PC-3 (cell line): ENCODE measurements at regions not wholly inside any gene's neighbourhood (a gene's known extent, or its start where the extent isn't known, plus 50 kb on each side); places are given as distances from the start of the nearest gene placed in this dataset.

Source experiments
- ATAC-seq: fragments of 200-7000 bp; cut with Tn5 transposase; 2 replicates; pipeline ENCODE4 v1.9.1; 2020; ENCODE audit warnings: mild to moderate bottlenecking, moderate library complexity
- BruUV-seq: library from RNA; stranded (reverse); fragments of 400-500 nt; replicated peaks from 2 replicates; lab custom pipeline; 2021; lab: Mats Ljungman, UMichigan
- CTCF ChIA-PET: fragments of 300-600 bp; sonication (Branson Sonifier 250); formaldehyde crosslinking; loops from one replicate; lab custom pipeline; 2022; ENCODE audit warnings: antibody characterized with exemption; lab: Charles Lee
- POLR2A ChIA-PET: fragments of 300-600 bp; sonication (Branson Sonifier 250); formaldehyde crosslinking; loops from one replicate; lab custom pipeline; 2022; ENCODE audit warnings: antibody characterized with exemption; ENCODE audit not compliant: unreplicated experiment; lab: Charles Lee
- DNase-seq: peaks from one replicate; pipeline ENCODE4 v3.0.0-alpha.2; 2015
- H2AFZ ChIP-seq: fragments of 300-600 bp; sonication (generic); 2 replicates; pipeline ENCODE4 v1.6.0; 2016; ENCODE audit warnings: antibody characterized with exemption, low read length
- H3F3A ChIP-seq: fragments of 300-600 bp; sonication (generic); one replicate; pipeline ENCODE4 v1.6.0; 2017; ENCODE audit warnings: antibody characterized with exemption, low read length, control low read depth, mild to moderate bottlenecking; ENCODE audit not compliant: unreplicated experiment
- H3K27ac ChIP-seq: fragments of 300-600 bp; sonication (generic); 2 replicates; pipeline ENCODE4 v1.5.1; 2016; ENCODE audit warnings: mild to moderate bottlenecking, low read length
- H3K27me3 ChIP-seq: fragments of 300-600 bp; sonication (generic); 2 replicates; pipeline ENCODE4 v1.6.1; 2016; ENCODE audit warnings: low read length, mixed read lengths
- H3K36me3 ChIP-seq: fragments of 300-600 bp; sonication (generic); 2 replicates; pipeline ENCODE4 v1.6.1; 2016; ENCODE audit warnings: low read depth, mixed run types, low read length, mixed read lengths
- H3K4me1 ChIP-seq: fragments of 300-600 bp; sonication (generic); 2 replicates; pipeline ENCODE4 v1.5.1; 2016; ENCODE audit warnings: low read length; ENCODE audit not compliant: insufficient read depth
- H3K4me2 ChIP-seq: fragments of 300-600 bp; sonication (generic); 2 replicates; pipeline ENCODE4 v1.6.0; 2016; ENCODE audit warnings: low read length
- H3K4me3 ChIP-seq: fragments of 300-600 bp; sonication (generic); 2 replicates; pipeline ENCODE4 v1.5.1; 2016; ENCODE audit warnings: mild to moderate bottlenecking, low read length, mixed read lengths
- H3K79me2 ChIP-seq: fragments of 300-600 bp; sonication (generic); 2 replicates; pipeline ENCODE4 v1.6.1; 2017; ENCODE audit warnings: low read length, mixed read lengths
- H3K9ac ChIP-seq: fragments of 300-600 bp; sonication (generic); 2 replicates; pipeline ENCODE4 v1.6.0; 2016; ENCODE audit warnings: mild to moderate bottlenecking, low read length
- H3K9me2 ChIP-seq: fragments of 300-600 bp; sonication (generic); replicated peaks from 2 replicates; pipeline ENCODE4 v1.6.1; 2016; ENCODE audit warnings: mixed run types, low read length, mixed read lengths
- H3K9me3 ChIP-seq: fragments of 300-600 bp; sonication (generic); 2 replicates; pipeline ENCODE4 v1.6.1; 2016; ENCODE audit warnings: low read length, mixed read lengths
- H4K20me1 ChIP-seq: fragments of 300-600 bp; sonication (generic); 2 replicates; pipeline ENCODE4 v1.6.1; 2016; ENCODE audit warnings: low read length, mixed read lengths
- CTCF ChIP-seq: fragments of 300-600 bp; sonication (generic); conservative IDR thresholded peaks from 2 replicates; pipeline ENCODE4 v1.5.1; 2017; ENCODE audit warnings: antibody characterized with exemption, low read depth, mild to moderate bottlenecking, low read length
- EZH2 ChIP-seq: fragments of 300-600 bp; sonication (generic); IDR thresholded peaks from one replicate; pipeline ENCODE4 v1.6.1; 2017; ENCODE audit warnings: antibody characterized with exemption, mild to moderate bottlenecking, low read length; ENCODE audit not compliant: unreplicated experiment
- EZH2phosphoT487 ChIP-seq: fragments of 300-600 bp; sonication (generic); IDR thresholded peaks from 2 replicates; pipeline ENCODE4 v1.6.1; 2018; ENCODE audit warnings: mild to moderate bottlenecking, antibody characterized with exemption, low read length, borderline replicate concordance
- intact Hi-C: fragments of 100-400 bp; cut with micrococcal nuclease; formaldehyde crosslinking; loops from 2 replicates; pipeline ENCODE4 v1.9.0; 2023

GRCh38 chr1:199909137-199909536, 118.4 kb upstream of the NR5A2 start:
- peaks cover 6% of the 10 kb centered on the region; the same call in 1 of the 2 replicates for H3K27me3 ChIP-seq
- no peak overlapping the region for H3K9ac ChIP-seq
- H3K4me2 ChIP-seq: no peak overlapping the region
- no peaks in the 10 kb centered on the region for H4K20me1 ChIP-seq
- no peak overlapping the region for H2AFZ ChIP-seq
- peaks cover 7% of the 10 kb centered on the region for H3K4me1 ChIP-seq
- ATAC-seq (peak; percentile 92), DNase-seq (peak; percentile 79)
- H3K27ac ChIP-seq: no peak overlapping the region
- H3F3A ChIP-seq: no peaks in the 10 kb centered on the region
- intact Hi-C loops: no loop called here
- no peaks in the 10 kb centered on the region for H3K36me3 ChIP-seq
- no TSS peak for BruUV-seq
- H3K9me3 ChIP-seq: no peaks in the 10 kb centered on the region
- ChIA-PET POLR2A (no interaction called here), CTCF (interaction anchor here (0.8 kb wide), 1 partner anchor 224 kb away, joined by 3 read pairs; no protein-coding TSS in a partner anchor)
- no peaks in the 10 kb centered on the region for H3K9me2 ChIP-seq
- TF ChIP-seq EZH2phosphoT487 (no peak), EZH2 (no peak), CTCF (no peak)
- H3K4me3 ChIP-seq: no peak overlapping the region
- H3K79me2 ChIP-seq: no peaks in the 10 kb centered on the region

DNA sequence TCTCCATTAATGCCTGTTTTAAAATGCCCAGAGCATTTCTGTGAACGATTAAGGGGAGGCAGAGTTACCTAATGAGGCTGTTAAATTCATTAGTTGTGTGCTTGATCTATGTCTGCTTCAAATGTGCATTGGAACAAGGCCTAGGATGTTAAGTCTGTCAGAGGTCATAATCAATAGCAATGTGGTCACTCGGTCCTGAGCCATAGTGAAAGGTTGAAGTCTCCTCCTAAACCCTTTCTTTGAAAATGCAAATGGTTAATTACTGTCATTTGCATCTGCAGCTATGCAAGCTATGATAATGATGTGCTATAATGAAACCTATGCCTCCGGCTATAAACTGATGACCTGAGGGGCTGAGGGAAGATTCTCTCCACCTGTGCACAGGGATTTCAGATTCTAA, 114.2 kb upstream of the NR5A2 start:
- no peak for DNase-seq
- intact Hi-C loops: no loop called here
- Histone ChIP-seq H3K36me3 (no peaks in the 10 kb centered on the region), H3K9me3 (no peaks in the 10 kb centered on the region), H3K4me2 (no peak overlapping the region), H3K4me1 (peaks cover 14% of the 10 kb centered on the region), H3K9me2 (no peaks in the 10 kb centered on the region), H3K79me2 (no peaks in the 10 kb centered on the region), H3K4me3 (no peak overlapping the region), H3K27ac (no peak overlapping the region), H4K20me1 (no peaks in the 10 kb centered on the region), H3F3A (no peaks in the 10 kb centered on the region), H3K9ac (no peak overlapping the region), H2AFZ (no peak overlapping the region), H3K27me3 (peaks cover 6% of the 10 kb centered on the region; the same call in 1 of the 2 replicates)
- TF ChIP-seq CTCF (no peak), EZH2 (no peak)
- CTCF ChIA-PET: no interaction called here
- POLR2A ChIA-PET: no interaction called here
- ATAC-seq: no peak
- BruUV-seq: no TSS peak

DNA sequence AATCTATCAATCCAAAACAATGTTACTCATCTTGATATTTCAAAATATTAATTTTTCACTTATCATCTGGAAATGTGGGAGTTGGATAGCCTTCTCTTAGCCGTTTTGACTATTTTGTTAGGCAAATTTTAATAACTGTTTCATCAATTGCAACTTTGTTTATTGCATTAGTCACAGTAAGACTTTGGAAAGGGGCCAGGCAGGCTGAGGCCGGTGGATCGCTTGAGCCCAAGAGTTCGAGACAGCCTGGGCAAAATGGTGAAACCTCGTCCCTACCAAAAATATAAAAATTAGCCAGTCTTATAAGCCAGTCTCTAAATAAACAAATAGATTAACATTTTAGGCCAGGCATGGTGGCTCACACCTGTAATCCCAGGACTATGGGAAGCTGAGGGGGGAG, 113.0 kb upstream of the NR5A2 start:
- intact Hi-C loops: no loop called here
- Histone ChIP-seq H2AFZ (no peak overlapping the region), H3K79me2 (no peaks in the 10 kb centered on the region), H3K4me2 (no peak overlapping the region), H3K27ac (no peak overlapping the region), H3K4me1 (peaks cover 12% of the 10 kb centered on the region), H3K4me3 (no peak overlapping the region), H3K9ac (no peak overlapping the region), H3F3A (no peaks in the 10 kb centered on the region), H4K20me1 (no peaks in the 10 kb centered on the region), H3K9me2 (no peaks in the 10 kb centered on the region), H3K27me3 (peaks cover 6% of the 10 kb centered on the region; the same call in 1 of the 2 replicates), H3K36me3 (no peaks in the 10 kb centered on the region), H3K9me3 (no peaks in the 10 kb centered on the region)
- CTCF ChIA-PET: no interaction called here
- no peak for TF ChIP-seq EZH2phosphoT487
- no peak for TF ChIP-seq EZH2
- no peak for TF ChIP-seq CTCF
- POLR2A ChIA-PET: no interaction called here
- no TSS peak for BruUV-seq
- ATAC-seq (peak; percentile 21), DNase-seq (peak; percentile 80)
